HK-2 (cell line): ENCODE measurements at regions not wholly inside any gene's neighbourhood (a gene's known extent, or its start where the extent isn't known, plus 50 kb on each side); places are given as distances from the start of the nearest gene placed in this dataset.

Experiments used
- DNase-seq: peaks from one replicate; pipeline ENCODE4 v3.0.0-alpha.2; 2018; ENCODE audit not compliant: unreplicated experiment

GRCh38 chr4:11488657-11489452, 60.2 kb upstream of the HS3ST1 start:
- no peak for DNase-seq

- DNase-seq = no peak
Measured at GRCh38 chr4:11487868-11488544, 59.3 kb upstream of the HS3ST1 start.

- DNase-seq = no peak
Measured at GRCh38 chr4:11487139-11487538, 58.4 kb upstream of the HS3ST1 start.

GRCh38 chr4:11485926-11486325, 57.2 kb upstream of the HS3ST1 start:
- no peak for DNase-seq

- DNase-seq = no peak
Measured at GRCh38 chr4:11484531-11484930, 55.8 kb upstream of the HS3ST1 start.

GRCh38 chr4:11483046-11483445, 54.4 kb upstream of the HS3ST1 start:
- no peak for DNase-seq

DNA sequence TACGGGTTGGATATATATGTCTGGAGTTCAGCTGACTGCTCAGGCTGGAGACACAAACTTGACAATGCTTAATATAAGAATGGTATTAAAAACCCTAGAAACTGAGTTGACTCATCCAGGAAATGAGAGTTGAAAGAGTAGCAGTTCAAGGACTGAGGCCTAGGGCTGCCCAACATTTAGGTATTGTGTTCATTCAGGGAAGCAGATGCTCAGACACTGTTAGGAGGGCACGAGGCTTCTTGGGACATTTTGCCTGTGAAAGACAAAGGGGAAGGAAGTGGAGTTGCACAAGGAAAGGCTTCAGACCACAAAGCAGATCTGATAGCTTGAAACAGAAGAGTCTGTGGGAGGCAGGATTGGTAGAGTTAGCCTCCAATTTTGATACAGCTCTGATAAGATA, 52.0 kb upstream of the HS3ST1 start:
- no peak for DNase-seq
